RWPE1 (cell line): ENCODE measurements at regions not wholly inside any gene's neighbourhood (a gene's known extent, or its start where the extent isn't known, plus 50 kb on each side); places are given as distances from the start of the nearest gene placed in this dataset.

ENCODE experiments used
- CTCF ChIA-PET: fragments of 350-600 bp; sonication (Branson Sonifier 250); formaldehyde crosslinking; extraction: SDS; loops from one replicate; lab custom pipeline; 2021; lab: Yijun Ruan, JAX
- POLR2A ChIA-PET: fragments of 400-600 bp; formaldehyde crosslinking; extraction: SDS; loops from one replicate; lab custom pipeline; 2020; ENCODE audit warnings: antibody characterized with exemption; ENCODE audit not compliant: low non-redundant PET; lab: Yijun Ruan, JAX
- DNase-seq: peaks from one replicate; pipeline ENCODE4 v3.0.0; 2012; ENCODE audit warnings: low spot score
- H3K27ac ChIP-seq: fragments of 450-650 bp; 2 replicates; pipeline ENCODE4 v1.5.1; 2017
- CTCF ChIP-seq: fragments of 450-650 bp; conservative IDR thresholded peaks from 2 replicates; pipeline ENCODE4 v1.5.1; 2017; ENCODE audit warnings: low read depth, mild to moderate bottlenecking

DNA sequence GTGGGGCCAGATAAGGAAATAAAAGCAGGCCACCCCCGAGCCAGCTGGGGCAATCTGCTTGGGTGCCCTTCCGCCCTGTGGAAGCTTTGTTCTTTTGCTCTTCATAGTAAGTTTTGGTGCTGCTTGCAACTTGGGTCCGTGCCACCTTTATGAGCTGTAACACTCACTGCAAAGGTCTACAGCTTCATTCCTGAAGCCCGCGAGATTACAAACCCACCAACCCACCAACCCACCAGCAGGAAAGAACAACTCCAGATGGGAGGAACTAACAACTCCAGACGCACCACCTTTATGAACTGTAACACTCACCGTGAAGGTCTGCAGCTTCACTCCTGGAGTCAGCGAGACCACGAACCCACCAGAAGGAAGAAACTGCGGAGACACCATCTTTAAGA is 84.2 kb upstream of the ARRDC4 start:
- ChIA-PET CTCF (interaction anchor here (0.6 to 1.1 kb wide), 2 partner anchors 14 to 603 kb away, joined by 3 to 5 read pairs; no protein-coding TSS in a partner anchor), POLR2A (no interaction called here)
- DNase-seq, result no peak
- H3K27ac ChIP-seq, result no peak overlapping the region
- no peak for TF ChIP-seq CTCF

GRCh38 chr15:97881346-97881965 is 79.0 kb upstream of the ARRDC4 start:
- H3K27ac ChIP-seq, result no peak overlapping the region
- TF ChIP-seq CTCF, result no peak
- ChIA-PET POLR2A (no interaction called here), CTCF (no interaction called here)
- DNase-seq, result no peak

GRCh38 chr15:97884513-97885131 is 75.9 kb upstream of the ARRDC4 start:
- POLR2A ChIA-PET, result no interaction called here
- CTCF ChIA-PET, result no interaction called here
- no peak for TF ChIP-seq CTCF
- no peak overlapping the region for H3K27ac ChIP-seq
- DNase-seq, result no peak

- POLR2A ChIA-PET, result no interaction called here
- TF ChIP-seq CTCF, result no peak
- no peak overlapping the region for H3K27ac ChIP-seq
- CTCF ChIA-PET, result interaction anchor here (0.8 kb wide), 1 partner anchor 15 kb away, joined by 3 read pairs; no protein-coding TSS in a partner anchor
- DNase-seq, result no peak
Observed at GRCh38 chr15:97890307-97890706, 70.2 kb upstream of the ARRDC4 start.

DNA sequence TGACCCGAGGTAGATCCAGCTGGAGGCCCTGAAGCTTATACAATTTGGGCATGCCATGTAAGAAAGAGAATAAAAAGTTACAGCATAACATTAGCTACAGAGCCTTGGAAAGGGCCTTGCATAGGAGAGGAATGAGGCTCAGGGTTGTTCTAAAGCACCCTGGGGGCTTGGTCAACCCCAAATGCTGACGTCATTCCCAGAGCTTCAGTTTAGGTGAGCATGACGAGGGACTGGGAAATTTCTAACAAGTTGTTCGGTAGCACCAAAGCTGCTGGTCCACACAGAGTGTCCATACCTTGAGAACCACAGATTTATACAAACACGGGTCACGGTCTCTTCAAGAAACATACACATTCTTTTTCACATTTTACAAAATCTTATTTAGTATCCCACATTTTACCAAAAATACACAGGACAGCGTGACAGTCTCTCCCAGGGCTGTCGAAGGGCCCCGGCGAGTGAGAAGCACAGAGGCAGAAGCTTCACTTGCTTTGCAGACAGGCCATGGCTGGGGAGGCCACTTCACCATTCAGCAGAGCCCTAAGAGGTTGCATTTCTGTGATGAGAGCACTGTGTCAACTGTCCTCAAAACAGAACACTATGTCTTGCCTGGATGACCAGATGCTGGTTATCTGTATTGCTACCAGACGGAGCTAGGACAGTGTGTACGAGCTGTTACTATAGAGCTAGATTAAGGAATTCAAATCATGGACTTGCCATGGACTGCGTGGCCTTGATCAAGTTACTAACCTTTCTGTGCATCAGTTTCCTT is 68.2 kb upstream of the ARRDC4 start:
- DNase-seq, result no peak
- ChIA-PET CTCF (interaction anchor here (0.6 to 1.5 kb wide), 2 partner anchors 12 to 286 kb away, joined by 3 to 6 read pairs; no protein-coding TSS in a partner anchor), POLR2A (no interaction called here)
- no peak overlapping the region for H3K27ac ChIP-seq
- no peak for TF ChIP-seq CTCF

DNA sequence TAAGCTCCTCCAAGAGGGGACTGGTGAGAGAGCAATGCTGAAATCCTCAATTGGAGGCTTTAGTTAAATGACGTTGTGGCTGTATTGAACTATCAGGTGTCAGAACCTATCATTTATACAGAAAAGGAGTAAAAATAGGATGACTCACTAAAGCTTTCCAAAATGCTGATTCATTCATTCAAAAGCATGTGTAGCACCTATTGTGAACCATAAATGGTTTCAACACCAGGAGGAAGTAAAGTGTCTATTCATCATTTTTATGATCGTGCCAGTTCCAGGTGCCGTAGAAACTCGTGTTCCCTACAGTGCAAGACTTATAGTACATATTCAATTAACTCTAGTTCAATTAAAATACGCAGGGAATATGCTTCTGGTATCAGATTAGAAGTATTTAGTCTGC is 66.5 kb upstream of the ARRDC4 start:
- H3K27ac ChIP-seq, result no peak overlapping the region
- POLR2A ChIA-PET, result no interaction called here
- DNase-seq, result peak; percentile 33
- no peak for TF ChIP-seq CTCF
- CTCF ChIA-PET, result no interaction called here
